ENCODE measurements at regions not wholly inside any gene's neighbourhood (a gene's known extent, or its start where the extent isn't known, plus 50 kb on each side); places are given as distances from the start of the nearest gene placed in this dataset.

DNA sequence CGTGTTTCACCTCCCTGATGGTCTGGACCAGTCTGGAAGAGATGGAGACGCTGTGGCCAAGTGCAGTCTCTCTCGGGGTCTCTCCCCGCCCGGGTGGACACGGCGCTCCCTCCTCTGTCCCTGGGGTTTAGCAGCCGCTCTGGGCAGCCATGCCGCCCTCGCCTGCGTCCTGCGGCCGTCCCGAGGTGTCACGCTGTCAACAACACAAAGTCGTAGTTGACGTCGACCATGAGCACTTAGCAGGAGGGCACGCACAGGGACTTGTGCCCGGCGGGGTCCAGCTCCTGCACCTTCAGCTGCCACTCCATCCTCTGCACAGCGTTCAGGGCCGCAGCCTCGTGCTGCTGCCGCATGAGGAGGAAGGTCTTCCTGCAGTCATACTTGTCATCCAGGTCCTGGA, 368.9 kb downstream of the CDH9 start:
- DNase-seq: no peak

DNA sequence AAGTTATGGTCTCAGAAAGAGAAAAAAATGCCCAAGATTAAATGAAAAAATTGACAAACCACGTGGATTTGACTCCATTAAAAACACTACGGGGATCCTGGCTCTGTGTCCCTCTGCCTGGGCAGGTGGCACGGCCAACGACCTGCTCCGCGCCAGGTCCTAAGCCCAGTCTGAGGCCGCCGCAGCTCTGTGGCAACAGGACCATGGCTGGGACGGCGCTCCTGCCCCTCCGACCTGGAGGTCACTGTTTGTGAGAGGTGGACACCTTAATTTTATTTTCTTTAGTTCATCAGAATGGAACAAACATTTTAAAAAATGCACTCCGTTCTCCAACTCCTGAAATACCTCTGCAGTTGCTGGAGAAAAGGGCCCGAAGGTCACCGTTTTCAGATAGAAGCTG, 369.4 kb downstream of the CDH9 start:
- DNase-seq: no peak

- DNase-seq: no peak
Measured at GRCh38 chr5:26666371-26666770, 372.0 kb downstream of the CDH9 start.

DNA sequence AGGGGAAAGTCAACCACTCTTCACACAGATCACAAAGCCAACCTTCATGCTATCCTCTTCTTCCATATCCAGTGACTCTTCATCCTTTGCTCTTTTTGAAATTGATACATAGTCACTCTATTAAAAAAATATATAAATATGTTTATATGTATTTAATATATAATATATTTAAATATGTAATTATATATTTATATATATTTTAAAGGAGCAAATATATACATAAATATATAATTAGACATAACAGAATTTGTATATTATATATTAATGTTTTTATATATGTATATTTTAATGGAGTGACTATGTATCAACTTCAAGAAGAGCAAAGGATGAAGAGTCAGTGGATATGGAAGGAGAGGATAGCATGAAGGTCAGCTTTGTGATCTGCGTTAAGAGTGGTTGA, 374.9 kb downstream of the CDH9 start:
- DNase-seq: no peak

- DNase-seq: no peak
Measured at GRCh38 chr5:26662806-26663360, 375.5 kb downstream of the CDH9 start.

- no peak for DNase-seq
Measured at GRCh38 chr5:26660116-26660515, 378.3 kb downstream of the CDH9 start.

GRCh38 chr5:26649000-26649399, 389.4 kb downstream of the CDH9 start:
- DNase-seq: no peak

- no peak for DNase-seq
Measured at GRCh38 chr5:26647781-26648180, 390.6 kb downstream of the CDH9 start.

GRCh38 chr5:26645659-26646058, 392.7 kb downstream of the CDH9 start:
- no peak for DNase-seq

DNA sequence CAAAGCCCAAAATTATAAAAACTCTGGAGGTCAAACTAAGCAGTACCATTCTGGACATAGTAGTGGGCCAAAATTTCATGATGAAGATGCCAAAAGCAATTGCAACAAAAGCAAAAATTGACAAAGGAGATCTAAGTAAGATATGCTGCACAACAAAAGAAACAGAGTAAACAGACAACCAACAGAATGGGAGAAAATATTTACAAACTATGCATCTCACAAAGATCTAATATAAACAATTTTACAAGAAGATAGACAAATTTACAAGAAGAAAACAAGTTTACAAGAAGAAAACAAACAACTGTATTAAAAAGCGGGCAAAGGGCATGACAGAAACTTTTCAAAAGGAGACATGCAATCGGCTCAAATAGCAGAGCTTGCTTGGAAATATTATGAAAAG, 396.9 kb downstream of the CDH9 start:
- DNase-seq: no peak

GRCh38 chr5:26625099-26625498, 413.3 kb downstream of the CDH9 start:
- no peak for DNase-seq

GRCh38 chr5:26622947-26623346, 415.4 kb downstream of the CDH9 start:
- no peak for DNase-seq

- no peak for DNase-seq
Measured at GRCh38 chr5:26610577-26610976, 427.8 kb downstream of the CDH9 start.

GRCh38 chr5:26601563-26601962, 436.8 kb downstream of the CDH9 start:
- DNase-seq: no peak

DNA sequence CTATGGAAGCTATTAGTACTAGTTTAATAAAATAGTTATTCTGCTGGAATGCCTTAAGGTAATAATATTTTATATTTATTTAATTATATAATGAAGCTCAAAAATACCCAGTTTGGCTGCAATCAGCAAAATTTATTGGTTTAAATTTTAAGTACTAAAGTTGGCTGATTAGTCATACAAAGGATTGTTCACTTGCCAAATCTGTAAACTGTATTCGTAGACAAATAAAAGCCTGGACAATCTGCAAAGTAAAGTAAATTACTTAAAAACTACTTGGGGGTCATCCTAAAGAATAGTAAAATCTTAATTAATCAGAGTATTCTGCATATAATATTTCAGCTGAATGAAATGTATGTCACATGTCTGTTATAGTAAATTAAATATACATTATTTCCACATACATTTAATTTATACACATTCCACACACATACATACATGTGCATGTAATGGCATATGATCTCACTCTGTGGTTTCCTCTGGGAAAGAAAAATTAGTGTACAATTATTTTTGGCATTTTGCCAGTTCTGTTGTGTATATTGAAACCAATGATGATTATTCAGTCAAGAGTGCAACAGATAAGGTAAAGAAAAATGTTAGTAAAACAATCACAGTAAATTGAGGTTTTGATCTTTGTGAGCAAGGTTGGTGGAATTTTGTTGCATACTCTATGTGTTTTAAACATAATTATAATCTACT, 455.9 kb downstream of the CDH9 start:
- DNase-seq: no peak

- DNase-seq: no peak
Measured at GRCh38 chr5:26579712-26580111, 458.7 kb downstream of the CDH9 start.

- DNase-seq: no peak
Measured at GRCh38 chr5:26578002-26578401, 460.4 kb downstream of the CDH9 start.

DNA sequence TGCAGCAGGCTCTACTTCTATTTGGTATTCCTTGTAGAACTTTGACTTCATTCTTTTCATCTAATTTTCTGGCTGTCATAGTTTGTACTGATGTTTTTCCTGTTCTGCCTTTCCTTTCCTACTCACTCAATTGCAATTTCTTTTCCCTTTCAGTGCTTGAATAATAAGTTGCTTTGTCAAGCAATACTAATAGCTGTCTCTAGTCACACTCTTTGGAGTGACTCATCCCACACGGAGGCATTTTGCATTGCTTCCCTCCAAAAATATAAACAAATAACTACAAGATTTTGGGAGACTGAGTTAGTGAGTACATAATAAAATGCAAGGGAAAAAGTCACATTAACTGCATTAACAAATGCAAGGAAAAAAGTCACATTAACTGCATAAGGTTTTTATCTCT, 465.9 kb downstream of the CDH9 start:
- DNase-seq: no peak

DNA sequence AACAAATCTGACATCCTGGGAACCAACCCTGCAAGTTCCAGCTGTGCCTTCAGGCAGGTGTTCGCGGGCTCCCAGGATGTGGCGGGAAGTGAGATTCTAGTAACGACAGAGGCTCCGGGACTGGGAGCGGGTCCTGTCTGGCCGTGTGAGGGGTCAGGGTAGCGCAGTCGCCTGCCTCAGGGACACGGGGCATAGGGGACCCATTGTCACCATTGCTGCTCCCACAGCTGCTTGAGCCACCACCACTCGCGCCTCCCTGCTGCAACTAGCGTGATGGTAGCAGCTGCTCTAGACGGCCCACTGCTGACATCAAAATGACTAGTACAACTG, 468.5 kb downstream of the CDH9 start:
- peak; percentile 44 for DNase-seq

- DNase-seq: no peak
Measured at GRCh38 chr5:26569241-26569928, 469.0 kb downstream of the CDH9 start.

DNA sequence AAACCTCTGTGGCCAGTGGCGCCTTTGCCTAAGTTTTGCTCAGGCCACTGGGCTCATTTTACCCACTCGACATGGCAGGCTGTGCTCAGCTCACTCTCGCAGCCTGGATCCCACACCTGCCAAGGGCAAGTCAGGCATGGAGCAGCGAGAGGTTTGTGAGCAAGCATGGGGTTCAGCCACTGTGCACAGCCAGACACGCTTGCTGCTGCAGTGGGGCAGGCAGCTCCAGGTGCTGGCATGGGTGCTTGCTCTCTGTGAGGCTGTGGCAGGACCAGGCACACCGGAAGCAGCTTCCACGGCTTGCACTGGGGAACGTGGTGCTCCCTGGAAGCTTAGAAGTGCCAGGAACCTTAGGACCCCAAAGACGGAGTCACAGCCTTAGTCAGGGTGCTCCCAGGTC, 470.1 kb downstream of the CDH9 start:
- no peak for DNase-seq

- no peak for DNase-seq
Measured at GRCh38 chr5:26563979-26564378, 474.4 kb downstream of the CDH9 start.

DNA sequence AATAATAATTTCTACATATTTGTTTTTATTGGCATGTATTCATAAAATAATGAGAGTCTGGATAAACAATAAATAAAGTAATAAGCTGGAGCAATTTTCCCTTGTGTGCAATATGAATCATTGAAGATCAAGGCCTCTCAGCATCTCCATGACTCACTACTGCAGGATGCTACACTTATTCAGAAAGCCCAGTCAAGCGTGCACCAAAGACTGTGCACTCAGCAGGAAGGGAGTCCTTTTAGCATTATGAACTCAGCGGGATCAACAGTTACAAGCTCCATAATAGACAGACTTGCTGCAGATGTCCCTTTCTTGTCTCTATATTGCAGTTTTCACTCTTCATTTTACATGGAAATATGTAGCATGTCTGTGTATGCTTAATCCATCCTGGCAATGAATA, 485.3 kb downstream of the CDH9 start:
- no peak for DNase-seq

DNA sequence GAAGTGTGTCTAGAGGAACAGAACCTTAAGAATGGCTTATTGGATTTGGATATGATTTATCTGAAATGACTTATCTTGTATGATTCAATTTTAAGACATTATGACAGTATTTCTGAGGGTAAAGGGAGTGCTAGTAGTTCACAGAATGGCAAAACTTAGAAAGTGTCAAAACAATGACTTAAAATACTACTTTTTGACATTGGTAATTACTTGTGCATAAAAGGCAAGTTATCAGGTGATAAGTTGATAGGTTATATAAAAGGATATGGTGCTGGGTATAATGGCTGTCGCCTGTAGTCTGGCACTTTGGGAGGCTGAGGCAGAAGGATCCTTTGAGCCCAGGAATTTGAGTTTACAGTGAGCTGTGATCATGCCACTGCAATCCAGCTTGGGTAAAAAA, 494.4 kb downstream of the CDH9 start:
- no peak for DNase-seq

GRCh38 chr5:26538226-26538625, 500.2 kb downstream of the CDH9 start:
- no peak for DNase-seq
